CD8-positive, alpha-beta memory T cell (primary cell): ENCODE measurements at regions not wholly inside any gene's neighbourhood (a gene's known extent, or its start where the extent isn't known, plus 50 kb on each side); places are given as distances from the start of the nearest gene placed in this dataset.

Source experiments
- CTCF ChIA-PET: fragments of 350-600 bp; sonication (Branson Sonifier 250); formaldehyde crosslinking; loops from one replicate; lab custom pipeline; 2021; ENCODE audit warnings: antibody characterized with exemption; lab: Charles Lee
- POLR2A ChIA-PET: fragments of 350-600 bp; sonication (Branson Sonifier 250); formaldehyde crosslinking; loops from one replicate; lab custom pipeline; 2021; ENCODE audit warnings: antibody characterized with exemption; lab: Charles Lee
- DNase-seq, 5 donors: peaks; one replicate each; pipeline versions ENCODE4 v3.0.0 to v3.0.0-alpha.2; 2020 to 2022; ENCODE audit warnings: mixed read lengths in 1 of 5
- H3K27ac ChIP-seq: one replicate; pipeline ENCODE4 v1.7.0; 2013; ENCODE audit warnings: low read depth, mild to moderate bottlenecking, low read length, moderate library complexity
- H3K27me3 ChIP-seq: 2 replicates; pipeline ENCODE4 v1.7.0; 2013; ENCODE audit warnings: low read length, mild to moderate bottlenecking; ENCODE audit not compliant: insufficient read depth, poor library complexity, severe bottlenecking
- H3K36me3 ChIP-seq: 2 replicates; pipeline ENCODE4 v1.7.0; 2013; ENCODE audit warnings: mild to moderate bottlenecking, low read length, moderate library complexity; ENCODE audit not compliant: insufficient read depth
- H3K4me1 ChIP-seq: 2 replicates; pipeline ENCODE4 v1.7.0; 2013; ENCODE audit warnings: mild to moderate bottlenecking, low read length, moderate library complexity; ENCODE audit not compliant: insufficient read depth
- H3K4me3 ChIP-seq: 2 replicates; pipeline ENCODE4 v1.7.0; 2013; ENCODE audit warnings: mild to moderate bottlenecking, low read length
- H3K9me3 ChIP-seq: 2 replicates; pipeline ENCODE4 v1.7.0; 2013; ENCODE audit warnings: mild to moderate bottlenecking, low read length
- H3K27ac Mint-ChIP-seq, 8 donors: one replicate each; pipeline ENCODE4 v1.8.0; 2020 to 2021; ENCODE audit warnings: mixed read lengths in 8 of 8, mild to moderate bottlenecking in 6 of 8, inconsistent platforms in 3 of 8, moderate library complexity in 3 of 8
- H3K27me3 Mint-ChIP-seq, 2 donors: one replicate each; pipeline ENCODE4 v1.8.0; 2020 to 2021; ENCODE audit warnings: mixed read lengths in 2 of 2, mild to moderate bottlenecking in 1 of 2, moderate library complexity in 1 of 2
- H3K36me3 Mint-ChIP-seq, 3 donors: one replicate each; pipeline ENCODE4 v1.8.0; 2020 to 2021; ENCODE audit warnings: mixed read lengths in 3 of 3, inconsistent platforms in 1 of 3, mild to moderate bottlenecking in 1 of 3
- H3K4me1 Mint-ChIP-seq, 3 donors: one replicate each; pipeline ENCODE4 v1.8.0; 2020 to 2021; ENCODE audit warnings: mixed read lengths in 3 of 3, inconsistent platforms in 1 of 3, mild to moderate bottlenecking in 1 of 3
- H3K4me3 Mint-ChIP-seq, 7 donors: one replicate each; pipeline ENCODE4 v1.8.0; 2020 to 2021; ENCODE audit warnings: mixed read lengths in 7 of 7, mild to moderate bottlenecking in 6 of 7, moderate library complexity in 4 of 7, inconsistent platforms in 2 of 7
- H3K9me3 Mint-ChIP-seq, 5 donors: one replicate each; pipeline ENCODE4 v1.8.0; 2020 to 2022; ENCODE audit warnings: mixed read lengths in 5 of 5, mild to moderate bottlenecking in 3 of 5, moderate library complexity in 2 of 5, inconsistent platforms in 1 of 5

GRCh38 chr5:91535499-91535898 lies 152.4 kb upstream of the ARRDC3 start:
- H3K36me3 Mint-ChIP-seq, result no peaks in the 10 kb centered on the region

GRCh38 chr5:91534332-91534731 lies 151.2 kb upstream of the ARRDC3 start:
- H3K4me3 Mint-ChIP-seq, result no peak overlapping the region
- CTCF ChIA-PET, result no interaction called here
- Histone ChIP-seq H3K4me3 (no peak overlapping the region), H3K27ac (no peak overlapping the region), H3K4me1 (no peaks in the 10 kb centered on the region), H3K9me3 (no peaks in the 10 kb centered on the region), H3K36me3 (no peaks in the 10 kb centered on the region), H3K27me3 (no peaks in the 10 kb centered on the region)
- DNase-seq, result no peak
- POLR2A ChIA-PET, result no interaction called here
- H3K9me3 Mint-ChIP-seq, result no peaks in the 10 kb centered on the region
- H3K27ac Mint-ChIP-seq, result no peak overlapping the region
- H3K36me3 Mint-ChIP-seq, result no peaks in the 10 kb centered on the region
- peaks cover 0 to 2% of the 10 kb centered on the region in 2 donors for H3K27me3 Mint-ChIP-seq
- peaks cover 0 to 5% (median 1%) of the 10 kb centered on the region in 3 donors for H3K4me1 Mint-ChIP-seq

More at GRCh38 chr5:91535499-91535898, 152.4 kb upstream of the ARRDC3 start:
- DNase-seq, result no peak
- Mint-ChIP-seq H3K9me3 (no peaks in the 10 kb centered on the region), H3K4me3 (no peak overlapping the region), H3K27ac (no peak overlapping the region), H3K4me1 (peaks cover 0 to 5% (median 1%) of the 10 kb centered on the region in 3 donors), H3K27me3 (peaks cover 0 to 2% of the 10 kb centered on the region in 2 donors)
- POLR2A ChIA-PET, result no interaction called here
- CTCF ChIA-PET, result no interaction called here
- Histone ChIP-seq H3K27ac (no peak overlapping the region), H3K4me3 (no peak overlapping the region), H3K36me3 (no peaks in the 10 kb centered on the region), H3K27me3 (no peaks in the 10 kb centered on the region), H3K9me3 (no peaks in the 10 kb centered on the region), H3K4me1 (no peaks in the 10 kb centered on the region)

GRCh38 chr5:91532779-91533178 lies 149.7 kb upstream of the ARRDC3 start:
- DNase-seq, result no peak
- Histone ChIP-seq H3K27me3 (no peaks in the 10 kb centered on the region), H3K9me3 (no peaks in the 10 kb centered on the region), H3K27ac (no peak overlapping the region), H3K4me1 (no peaks in the 10 kb centered on the region), H3K4me3 (no peak overlapping the region), H3K36me3 (no peaks in the 10 kb centered on the region)
- H3K27me3 Mint-ChIP-seq, result no peaks in the 10 kb centered on the region
- no peak overlapping the region for H3K27ac Mint-ChIP-seq
- no peaks in the 10 kb centered on the region for H3K4me1 Mint-ChIP-seq
- ChIA-PET POLR2A (no interaction called here), CTCF (no interaction called here)
- peaks cover 0 to 2% (median 0%) of the 10 kb centered on the region in 5 donors for H3K9me3 Mint-ChIP-seq
- peaks cover 0 to 3% (median 0%) of the 10 kb centered on the region in 3 donors for H3K36me3 Mint-ChIP-seq
- H3K4me3 Mint-ChIP-seq, result no peak overlapping the region

- Histone ChIP-seq H3K9me3 (no peaks in the 10 kb centered on the region), H3K27me3 (no peaks in the 10 kb centered on the region), H3K36me3 (no peaks in the 10 kb centered on the region), H3K4me1 (no peaks in the 10 kb centered on the region), H3K4me3 (no peak overlapping the region), H3K27ac (no peak overlapping the region)
- Mint-ChIP-seq H3K9me3 (peaks cover 0 to 2% (median 0%) of the 10 kb centered on the region in 5 donors), H3K27ac (no peak overlapping the region), H3K4me3 (no peak overlapping the region), H3K27me3 (no peaks in the 10 kb centered on the region), H3K4me1 (no peaks in the 10 kb centered on the region), H3K36me3 (peaks cover 0 to 3% (median 0%) of the 10 kb centered on the region in 3 donors)
- ChIA-PET CTCF (no interaction called here), POLR2A (no interaction called here)
- DNase-seq, result no peak
Observed at GRCh38 chr5:91532281-91532680, 149.2 kb upstream of the ARRDC3 start.

- ChIA-PET POLR2A (no interaction called here), CTCF (no interaction called here)
- peaks cover 0 to 2% (median 0%) of the 10 kb centered on the region in 5 donors for H3K9me3 Mint-ChIP-seq
- H3K9me3 ChIP-seq, result no peaks in the 10 kb centered on the region
- H3K27me3 ChIP-seq, result no peaks in the 10 kb centered on the region
- H3K4me3 ChIP-seq, result no peak overlapping the region
- DNase-seq, result no peak
- no peak overlapping the region for H3K27ac Mint-ChIP-seq
- no peak overlapping the region for H3K27ac ChIP-seq
- H3K36me3 ChIP-seq, result no peaks in the 10 kb centered on the region
- no peaks in the 10 kb centered on the region for H3K27me3 Mint-ChIP-seq
- H3K4me1 ChIP-seq, result no peaks in the 10 kb centered on the region
- no peak overlapping the region for H3K4me3 Mint-ChIP-seq
- H3K36me3 Mint-ChIP-seq, result peaks cover 0 to 3% (median 0%) of the 10 kb centered on the region in 3 donors
- H3K4me1 Mint-ChIP-seq, result no peaks in the 10 kb centered on the region
Observed at GRCh38 chr5:91528831-91529230, 145.7 kb upstream of the ARRDC3 start.

GRCh38 chr5:91521785-91522184 lies 138.7 kb upstream of the ARRDC3 start:
- Histone ChIP-seq H3K4me3 (no peak overlapping the region), H3K4me1 (no peaks in the 10 kb centered on the region), H3K36me3 (no peaks in the 10 kb centered on the region), H3K9me3 (no peaks in the 10 kb centered on the region), H3K27me3 (no peaks in the 10 kb centered on the region), H3K27ac (no peak overlapping the region)
- Mint-ChIP-seq H3K9me3 (no peaks in the 10 kb centered on the region), H3K36me3 (no peaks in the 10 kb centered on the region), H3K27me3 (peaks cover 0 to 1% of the 10 kb centered on the region in 2 donors), H3K4me3 (no peak overlapping the region), H3K4me1 (no peaks in the 10 kb centered on the region), H3K27ac (no peak overlapping the region)
- ChIA-PET POLR2A (no interaction called here), CTCF (no interaction called here)
- DNase-seq, result no peak

- Histone ChIP-seq H3K4me3 (no peak overlapping the region), H3K9me3 (no peaks in the 10 kb centered on the region), H3K27ac (no peak overlapping the region), H3K4me1 (no peaks in the 10 kb centered on the region), H3K27me3 (no peaks in the 10 kb centered on the region), H3K36me3 (no peaks in the 10 kb centered on the region)
- POLR2A ChIA-PET, result no interaction called here
- Mint-ChIP-seq H3K9me3 (no peaks in the 10 kb centered on the region), H3K36me3 (no peaks in the 10 kb centered on the region), H3K27ac (no peak overlapping the region), H3K4me3 (no peak overlapping the region), H3K27me3 (peaks cover 1% of the 10 kb centered on the region in 2 donors), H3K4me1 (no peaks in the 10 kb centered on the region)
- DNase-seq, result no peak
- CTCF ChIA-PET, result no interaction called here
Observed at GRCh38 chr5:91521334-91521733, 138.2 kb upstream of the ARRDC3 start.

GRCh38 chr5:91514400-91514799 lies 131.3 kb upstream of the ARRDC3 start:
- Histone ChIP-seq H3K4me3 (no peak overlapping the region), H3K9me3 (no peaks in the 10 kb centered on the region), H3K27me3 (peaks cover 3% of the 10 kb centered on the region), H3K36me3 (no peaks in the 10 kb centered on the region), H3K27ac (no peak overlapping the region), H3K4me1 (no peaks in the 10 kb centered on the region)
- Mint-ChIP-seq H3K27me3 (peaks cover 0 to 13% of the 10 kb centered on the region in 2 donors), H3K36me3 (no peaks in the 10 kb centered on the region), H3K27ac (no peak overlapping the region), H3K4me3 (no peak overlapping the region), H3K4me1 (peaks cover 7 to 12% (median 9%) of the 10 kb centered on the region in 3 donors), H3K9me3 (no peaks in the 10 kb centered on the region)
- DNase-seq, result no peak
- ChIA-PET POLR2A (no interaction called here), CTCF (no interaction called here)

- Mint-ChIP-seq H3K36me3 (no peaks in the 10 kb centered on the region), H3K9me3 (no peaks in the 10 kb centered on the region), H3K27ac (peak overlapping the region in 2 of 8 donors; percentile 19 to 21), H3K4me1 (no peaks in the 10 kb centered on the region), H3K27me3 (peaks cover 0 to 7% of the 10 kb centered on the region in 2 donors), H3K4me3 (no peak overlapping the region)
- ChIA-PET POLR2A (no interaction called here), CTCF (no interaction called here)
- Histone ChIP-seq H3K4me1 (no peaks in the 10 kb centered on the region), H3K27ac (no peak overlapping the region), H3K4me3 (no peak overlapping the region), H3K27me3 (no peaks in the 10 kb centered on the region), H3K36me3 (no peaks in the 10 kb centered on the region), H3K9me3 (no peaks in the 10 kb centered on the region)
- no peak for DNase-seq
Observed at GRCh38 chr5:91503321-91503720, 120.2 kb upstream of the ARRDC3 start.
